Tibial nerve (tissue), 4 donors: ENCODE measurements at regions not wholly inside any gene's neighbourhood (a gene's known extent, or its start where the extent isn't known, plus 50 kb on each side); places are given as distances from the start of the nearest gene placed in this dataset.

Source experiments
- DNase-seq, 2 donors: peaks; one replicate each; pipeline ENCODE4 v3.0.0-alpha.2; 2019; ENCODE audit warnings: low spot score in 2 of 2
- H3K27ac ChIP-seq, 4 donors: fragments of 200-600 bp; sonication (generic) in 3 of 4; one replicate each; pipeline ENCODE4 v1.5.1; 2017 to 2019; ENCODE audit warnings: mild to moderate bottlenecking in 1 of 4
- H3K27me3 ChIP-seq, 2 donors: fragments of 200-600 bp; sonication (generic) in 1 of 2; one replicate each; pipeline versions ENCODE4 v1.5.1 to v1.6.0; 2017 to 2019
- H3K36me3 ChIP-seq, 3 donors: fragments of 200-600 bp; sonication (generic); one replicate each; pipeline ENCODE4 v1.5.1; 2018 to 2019
- H3K4me1 ChIP-seq, 4 donors: fragments of 200-600 bp; sonication (generic) in 3 of 4; one replicate each; pipeline ENCODE4 v1.5.1; 2017 to 2019
- H3K4me3 ChIP-seq, 4 donors: fragments of 200-600 bp; sonication (generic) in 3 of 4; one replicate each; pipeline ENCODE4 v1.5.1; 2017 to 2019; ENCODE audit warnings: mild to moderate bottlenecking in 1 of 4, moderate library complexity in 1 of 4
- H3K9me3 ChIP-seq, 4 donors: fragments of 200-600 bp; sonication (generic) in 3 of 4; one replicate each; pipeline ENCODE4 v1.5.1; 2017 to 2019
- CTCF ChIP-seq, 5 experiments: fragments of 200-600 bp in 3 of 5; fragments of 450-650 bp in 2 of 5; sonication (generic) in 3 of 5; IDR thresholded peaks; one replicate each; pipeline ENCODE4 v1.5.1; 2016 to 2019; ENCODE audit warnings: antibody characterized with exemption in 5 of 5, mild to moderate bottlenecking in 3 of 5, moderate library complexity in 2 of 5
- EP300 ChIP-seq, 2 donors: sonication (generic); formaldehyde crosslinking; IDR thresholded peaks; one replicate each; pipeline ENCODE4 v1.6.1; 2017; ENCODE audit warnings: antibody characterized with exemption in 2 of 2, mild to moderate bottlenecking in 1 of 2
- POLR2A ChIP-seq, 2 donors: fragments of 450-650 bp; IDR thresholded peaks; one replicate each; pipeline ENCODE4 v1.6.1; 2017; ENCODE audit warnings: antibody characterized with exemption in 2 of 2, mild to moderate bottlenecking in 2 of 2, moderate library complexity in 2 of 2
- WGBS, 2 donors: methylation state at CpG; one replicate each; pipeline ENCODE4 v1.1.5; 2018; 5-methylcytosine and 5-hydroxymethylcytosine counted together

DNA sequence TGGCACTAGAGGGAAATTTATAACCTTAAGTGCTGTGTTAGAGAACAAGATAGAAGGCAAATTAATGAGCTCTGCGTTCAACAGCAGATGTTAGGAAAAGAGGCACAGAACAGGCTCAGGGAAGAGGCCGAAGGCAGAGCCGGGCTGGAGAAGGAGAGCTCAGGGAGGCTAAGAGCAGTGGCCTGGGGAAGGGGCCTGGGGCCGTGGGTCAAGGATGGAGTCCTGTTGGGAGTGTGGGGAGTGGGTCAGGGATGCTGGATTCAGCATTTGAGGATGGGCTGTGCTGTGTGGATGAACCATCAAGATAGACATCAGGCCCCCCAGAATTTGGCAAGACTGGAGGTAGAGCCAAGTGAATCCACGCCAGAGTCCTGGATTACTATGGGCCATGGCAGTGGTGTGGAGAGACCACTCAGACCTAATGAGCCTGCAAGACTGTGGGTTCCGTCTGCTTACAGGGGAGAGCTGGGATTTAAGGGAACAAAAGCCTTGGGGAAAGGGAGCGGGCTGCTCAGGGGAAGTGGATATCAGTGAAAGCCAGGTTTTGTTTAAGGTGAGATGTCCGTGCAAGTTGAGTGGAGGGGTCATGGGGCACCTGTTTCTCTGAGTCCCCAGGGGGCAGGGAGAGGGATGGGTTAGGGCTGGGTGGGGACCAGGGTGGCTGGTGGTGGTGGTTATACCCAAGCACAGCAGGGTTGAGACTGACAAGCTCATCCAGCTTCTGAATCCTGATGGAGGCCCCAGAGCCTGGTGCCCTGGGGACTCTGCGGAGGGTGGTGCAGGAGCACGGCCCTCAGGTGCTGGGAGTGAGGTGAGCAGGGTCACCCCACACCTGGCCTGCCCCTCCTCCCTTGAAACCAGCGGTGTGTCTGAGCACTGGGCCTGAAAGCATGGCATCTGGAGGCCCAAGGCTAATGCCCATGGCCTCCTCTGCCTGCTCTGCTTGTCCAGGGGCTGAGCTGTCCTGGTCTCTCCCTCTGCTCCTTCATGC is 101.7 kb downstream of the BMS1 start:
- DNase-seq: no peak
- Histone ChIP-seq H3K36me3 (no peaks in the 10 kb centered on the region), H3K4me3 (no peak overlapping the region), H3K27me3 (no peaks in the 10 kb centered on the region), H3K9me3 (peaks cover 0 to 10% (median 0%) of the 10 kb centered on the region in 4 donors), H3K27ac (no peak overlapping the region), H3K4me1 (no peaks in the 10 kb centered on the region)
- 82 to 86% methylated on average over 9 to 11 of the region's 11 CpGs for WGBS, 2 donors
- TF ChIP-seq POLR2A (IDR thresholded peaks at IDR 0.05) (no peak), CTCF (IDR thresholded peaks at IDR 0.05) (no peak), EP300 (IDR thresholded peaks at IDR 0.05) (no peak)

DNA sequence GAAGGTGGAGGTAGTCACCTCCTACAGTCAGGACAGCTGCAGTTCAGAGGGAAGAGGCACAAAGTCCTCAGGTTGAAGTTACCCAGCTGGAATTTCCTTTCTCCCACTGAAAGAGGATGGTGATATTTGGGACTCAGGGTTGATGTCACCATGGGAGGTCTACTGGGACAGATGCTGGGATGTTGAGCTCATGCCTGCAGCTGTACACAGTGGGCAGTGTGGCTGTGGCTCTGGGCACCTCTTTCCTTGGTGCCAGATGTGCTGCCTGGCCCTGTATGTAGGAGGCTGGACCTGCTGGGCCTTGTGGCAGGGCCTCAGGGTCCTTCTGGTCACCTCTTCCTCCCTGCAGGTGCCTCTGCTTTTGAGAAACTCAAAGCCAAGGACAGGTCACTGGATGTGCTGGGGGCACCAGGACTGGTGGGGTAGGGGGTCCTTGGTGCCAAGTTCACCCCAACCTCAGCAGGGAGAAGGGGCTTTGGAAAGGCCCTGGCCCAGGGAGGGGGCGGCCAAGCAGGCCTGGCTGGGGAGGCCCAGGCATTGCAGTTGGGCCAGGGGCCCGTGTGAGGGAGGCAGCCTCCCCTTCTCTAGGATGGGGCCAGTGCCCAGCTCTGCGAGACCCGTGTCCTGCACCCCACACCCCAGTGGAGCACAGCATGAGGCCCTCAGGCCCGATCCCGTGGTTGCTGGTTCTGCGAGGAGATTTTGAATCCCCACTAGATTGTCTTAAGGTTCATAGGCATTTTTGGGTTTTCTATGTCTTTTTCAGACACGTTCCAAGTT is 103.1 kb downstream of the BMS1 start:
- Histone ChIP-seq H3K27ac (no peak overlapping the region), H3K9me3 (peaks cover 0 to 10% (median 0%) of the 10 kb centered on the region in 4 donors), H3K4me3 (no peak overlapping the region), H3K36me3 (no peaks in the 10 kb centered on the region), H3K27me3 (no peaks in the 10 kb centered on the region), H3K4me1 (no peaks in the 10 kb centered on the region)
- no peak for DNase-seq
- WGBS, 2 donors: 83 to 90% methylated on average over 8 of the region's 8 CpGs
- TF ChIP-seq EP300 (IDR thresholded peaks at IDR 0.05) (no peak), CTCF (IDR thresholded peaks at IDR 0.05) (no peak), POLR2A (IDR thresholded peaks at IDR 0.05) (no peak)

GRCh38 chr10:42887734-42888503 is 105.3 kb downstream of the BMS1 start:
- DNase-seq: no peak
- Histone ChIP-seq H3K4me3 (no peak overlapping the region), H3K36me3 (no peaks in the 10 kb centered on the region), H3K4me1 (no peaks in the 10 kb centered on the region), H3K9me3 (peaks cover 0 to 1% (median 0%) of the 10 kb centered on the region in 4 donors), H3K27ac (no peak overlapping the region), H3K27me3 (no peaks in the 10 kb centered on the region)
- WGBS, 2 donors: 69 to 78% methylated on average over 1 of the region's 1 CpG
- TF ChIP-seq POLR2A (IDR thresholded peaks at IDR 0.05) (no peak), EP300 (IDR thresholded peaks at IDR 0.05) (no peak), CTCF (IDR thresholded peaks at IDR 0.05) (no peak)

DNA sequence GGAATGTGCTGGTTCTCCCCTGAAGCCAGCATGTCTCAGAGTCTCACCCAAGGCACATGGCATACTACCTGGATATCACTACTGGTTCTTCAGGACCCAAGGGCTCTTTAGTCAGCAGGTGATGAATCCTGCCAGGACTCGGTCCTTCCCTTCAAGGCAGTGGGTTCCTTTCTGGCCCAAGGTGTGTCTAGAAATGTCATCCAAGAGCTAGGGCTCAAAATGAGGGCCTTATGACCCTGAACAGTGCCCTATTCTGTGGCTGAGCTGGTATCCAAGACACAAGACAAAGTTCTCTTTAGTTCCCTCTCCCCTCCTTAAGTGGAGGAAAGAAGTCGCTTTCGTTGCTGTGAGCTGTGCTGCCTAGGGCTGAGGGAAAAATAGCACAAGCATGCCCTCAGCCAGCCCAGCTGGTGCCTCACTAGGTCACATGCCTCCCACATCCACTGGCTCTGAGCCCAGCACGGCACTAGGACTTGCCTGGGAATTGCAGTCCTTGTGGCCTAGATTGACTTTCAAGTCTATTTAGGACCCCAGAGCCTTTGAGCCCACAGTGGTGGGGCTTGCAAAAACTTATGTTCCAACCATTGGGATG is 106.0 kb downstream of the BMS1 start:
- H3K4me3 ChIP-seq: no peak overlapping the region
- 31 to 34% methylated on average over 2 to 3 of the region's 4 CpGs for WGBS, 2 donors
- H3K36me3 ChIP-seq: no peaks in the 10 kb centered on the region
- no peak overlapping the region for H3K27ac ChIP-seq
- H3K27me3 ChIP-seq: no peaks in the 10 kb centered on the region
- DNase-seq: no peak
- H3K9me3 ChIP-seq: no peaks in the 10 kb centered on the region
- no peaks in the 10 kb centered on the region for H3K4me1 ChIP-seq
- no peak for TF ChIP-seq POLR2A (IDR thresholded peaks at IDR 0.05)
- TF ChIP-seq CTCF (IDR thresholded peaks at IDR 0.05): no peak
- no peak for TF ChIP-seq EP300 (IDR thresholded peaks at IDR 0.05)
